Endodermal cell (in vitro differentiated cells): ENCODE measurements at regions not wholly inside any gene's neighbourhood (a gene's known extent, or its start where the extent isn't known, plus 50 kb on each side); places are given as distances from the start of the nearest gene placed in this dataset.
"Not testable (repeated sequence)": the region's sequence is repeated elsewhere in the genome, so short reads cannot be mapped to it uniquely, and the experiment has no call there.

Source experiments
- DNase-seq: peaks from one replicate; pipeline ENCODE4 v3.0.0-alpha.2; 2017
- H3K27ac ChIP-seq: 2 replicates; pipeline ENCODE4 v1.5.1; 2013; ENCODE audit warnings: mild to moderate bottlenecking, low read depth, low read length, moderate library complexity
- H3K27me3 ChIP-seq: 2 replicates; pipeline ENCODE4 v1.6.1; 2013; ENCODE audit warnings: mild to moderate bottlenecking, low read length, moderate library complexity; ENCODE audit not compliant: insufficient read depth, control insufficient read depth, poor library complexity, severe bottlenecking
- H3K36me3 ChIP-seq: 2 replicates; pipeline ENCODE4 v1.7.0; 2013; ENCODE audit warnings: mild to moderate bottlenecking, low read length, moderate library complexity; ENCODE audit not compliant: control insufficient read depth, insufficient read depth
- H3K4me1 ChIP-seq: one replicate; pipeline ENCODE4 v1.7.0; 2013; ENCODE audit warnings: low read length; ENCODE audit not compliant: control insufficient read depth, insufficient read depth
- H3K4me3 ChIP-seq: 2 replicates; pipeline ENCODE4 v1.5.1; 2013; ENCODE audit warnings: mild to moderate bottlenecking, low read length, moderate library complexity
- H3K9ac ChIP-seq: 2 replicates; pipeline ENCODE4 v1.6.1; 2013; ENCODE audit warnings: mild to moderate bottlenecking, low read length, moderate library complexity; ENCODE audit not compliant: poor library complexity, severe bottlenecking; ENCODE audit errors: extremely low read depth
- H3K9me3 ChIP-seq: 2 replicates; pipeline ENCODE4 v1.6.1; 2013; ENCODE audit warnings: mild to moderate bottlenecking, low read length, moderate library complexity; ENCODE audit not compliant: control insufficient read depth
- H3K27ac Mint-ChIP-seq: 2 replicates; pipeline ENCODE4 v1.8.0; 2020; ENCODE audit warnings: mixed read lengths
- H3K27me3 Mint-ChIP-seq: 2 replicates; pipeline ENCODE4 v1.8.0; 2021; ENCODE audit warnings: mild to moderate bottlenecking, mixed read lengths; ENCODE audit not compliant: insufficient read depth
- H3K36me3 Mint-ChIP-seq: 2 replicates; pipeline ENCODE4 v1.8.0; 2020; ENCODE audit warnings: low read depth, mixed read lengths
- H3K4me1 Mint-ChIP-seq: 2 replicates; pipeline ENCODE4 v1.8.0; 2020; ENCODE audit warnings: mixed read lengths
- H3K4me3 Mint-ChIP-seq: 2 replicates; pipeline ENCODE4 v1.8.0; 2020; ENCODE audit warnings: mild to moderate bottlenecking, moderate library complexity, mixed read lengths
- H3K9me3 Mint-ChIP-seq: 2 replicates; pipeline ENCODE4 v1.8.0; 2020; ENCODE audit warnings: mild to moderate bottlenecking, mixed read lengths
- CTCF ChIP-seq: fragments of 200-600 bp; sonication (generic); conservative IDR thresholded peaks from 2 replicates; pipeline ENCODE4 v1.5.0; 2021; ENCODE audit warnings: antibody characterized with exemption, mild to moderate bottlenecking
- WGBS, 2 experiments: methylation state at CpG; one replicate each; pipeline versions ENCODE4 v1.1.5 to v1.1.7; 2013; ENCODE audit warnings: missing lambda C conversion rate in 2 of 2, mixed read lengths in 1 of 2; ENCODE audit not compliant: insufficient coverage in 1 of 2, insufficient read length in 1 of 2; 5-methylcytosine and 5-hydroxymethylcytosine counted together

GRCh38 chr4:81335122-81335912 is 120.3 kb upstream of the PRKG2 start:
- Mint-ChIP-seq H3K36me3 (no peaks in the 10 kb centered on the region), H3K4me3 (no peak overlapping the region), H3K27me3 (no peaks in the 10 kb centered on the region), H3K27ac (no peak overlapping the region), H3K4me1 (no peaks in the 10 kb centered on the region), H3K9me3 (no peaks in the 10 kb centered on the region)
- no peak for DNase-seq
- Histone ChIP-seq H3K27me3 (no peaks in the 10 kb centered on the region), H3K27ac (no peak overlapping the region), H3K9ac (no peak overlapping the region), H3K9me3 (no peaks in the 10 kb centered on the region), H3K4me3 (no peak overlapping the region), H3K36me3 (no peaks in the 10 kb centered on the region), H3K4me1 (no peaks in the 10 kb centered on the region)
- WGBS, 2 experiments, result 79 to 90% methylated on average over 2 to 5 of the region's 5 CpGs
- TF ChIP-seq CTCF, result no peak

- no peaks in the 10 kb centered on the region for H3K27me3 ChIP-seq
- H3K9ac ChIP-seq, result no peak overlapping the region
- Mint-ChIP-seq H3K36me3 (no peaks in the 10 kb centered on the region), H3K4me1 (no peaks in the 10 kb centered on the region), H3K27ac (no peak overlapping the region), H3K9me3 (no peaks in the 10 kb centered on the region), H3K27me3 (no peaks in the 10 kb centered on the region), H3K4me3 (no peak overlapping the region)
- no peaks in the 10 kb centered on the region for H3K36me3 ChIP-seq
- DNase-seq, result no peak
- no peak for TF ChIP-seq CTCF
- H3K4me1 ChIP-seq, result no peaks in the 10 kb centered on the region
- WGBS, 2 experiments, result 95 to 100% methylated on average over 1 of the region's 1 CpG
- H3K4me3 ChIP-seq, result no peak overlapping the region
- no peak overlapping the region for H3K27ac ChIP-seq
- peaks cover under 1% of the 10 kb centered on the region for H3K9me3 ChIP-seq
Observed at GRCh38 chr4:81330018-81330417, 115.0 kb upstream of the PRKG2 start.

GRCh38 chr4:81326581-81326980 is 111.6 kb upstream of the PRKG2 start:
- Histone ChIP-seq H3K4me1 (no peaks in the 10 kb centered on the region), H3K27ac (no peak overlapping the region), H3K4me3 (no peak overlapping the region), H3K27me3 (no peaks in the 10 kb centered on the region), H3K36me3 (no peaks in the 10 kb centered on the region), H3K9ac (no peak overlapping the region), H3K9me3 (peaks cover 5% of the 10 kb centered on the region)
- WGBS, 2 experiments, result 99% methylated on average over 3 of the region's 3 CpGs; no CpG with 5 or more reads in 1 of the 2 experiments
- no peak for TF ChIP-seq CTCF
- Mint-ChIP-seq H3K4me3 (no peak overlapping the region), H3K27me3 (peaks cover 4% of the 10 kb centered on the region), H3K36me3 (no peaks in the 10 kb centered on the region), H3K4me1 (peaks cover 11% of the 10 kb centered on the region), H3K9me3 (peaks cover 5% of the 10 kb centered on the region), H3K27ac (no peak overlapping the region)
- DNase-seq, result no peak

- not testable (repeated sequence) for H3K4me3 Mint-ChIP-seq, H3K36me3 ChIP-seq, H3K27ac ChIP-seq, H3K9ac ChIP-seq, H3K9me3 ChIP-seq, H3K4me3 ChIP-seq, H3K9me3 Mint-ChIP-seq, H3K27ac Mint-ChIP-seq, H3K4me1 ChIP-seq, DNase-seq, H3K27me3 Mint-ChIP-seq, H3K36me3 Mint-ChIP-seq, H3K27me3 ChIP-seq
- WGBS, 2 experiments, result 80% methylated on average over 2 to 3 of the region's 3 CpGs
- H3K4me1 Mint-ChIP-seq, result peaks cover 11% of the 10 kb centered on the region
Observed at GRCh38 chr4:81324594-81324993, 109.6 kb upstream of the PRKG2 start.
